ENCODE measurements at regions not wholly inside any gene's neighbourhood (a gene's known extent, or its start where the extent isn't known, plus 50 kb on each side); places are given as distances from the start of the nearest gene placed in this dataset.
A peak's percentile ranks its signal among the peaks of the same experiment; 100 is the strongest.

GRCh38 chr11:123357990-123358827 is 71.9 kb upstream of the GRAMD1B start:
- H3K9me3 ChIP-seq (ENCODE audit: control insufficient read depth, low read length): no peaks in the 10 kb centered on the region
- H3K9ac ChIP-seq: no peak overlapping the region
- no peaks in the 10 kb centered on the region for H3K27me3 ChIP-seq (ENCODE audit: control insufficient read depth, insufficient read depth, low read length)
- no peaks in the 10 kb centered on the region for H3K4me1 ChIP-seq
- H3K4me2 ChIP-seq (ENCODE audit: low read length): peak overlapping the region; percentile 29
- no peaks in the 10 kb centered on the region for H3K36me3 ChIP-seq (ENCODE audit: control insufficient read depth, insufficient read depth, low read length)
- no peak overlapping the region for H2AFZ ChIP-seq
- no peak overlapping the region for H3K4me3 ChIP-seq (ENCODE audit: low read depth, low read length)
- TF ChIP-seq CTCF (IDR thresholded peaks at IDR 0.05): no peak
- no peak overlapping the region for H3K27ac ChIP-seq
- no peaks in the 10 kb centered on the region for H3K79me2 ChIP-seq

- H3K27me3 ChIP-seq (ENCODE audit: control insufficient read depth, insufficient read depth, low read length): no peaks in the 10 kb centered on the region
- no peaks in the 10 kb centered on the region for H3K9me3 ChIP-seq (ENCODE audit: control insufficient read depth, low read length)
- no peaks in the 10 kb centered on the region for H3K4me1 ChIP-seq
- H3K27ac ChIP-seq: no peak overlapping the region
- no peaks in the 10 kb centered on the region for H3K79me2 ChIP-seq
- H3K9ac ChIP-seq: no peak overlapping the region
- no peak overlapping the region for H3K4me3 ChIP-seq (ENCODE audit: low read depth, low read length)
- no peak overlapping the region for H3K4me2 ChIP-seq (ENCODE audit: low read length)
- H2AFZ ChIP-seq: no peak overlapping the region
- no peaks in the 10 kb centered on the region for H3K36me3 ChIP-seq (ENCODE audit: control insufficient read depth, insufficient read depth, low read length)
- no peak for TF ChIP-seq CTCF (IDR thresholded peaks at IDR 0.05)
Observed at GRCh38 chr11:123357353-123357989, 72.6 kb upstream of the GRAMD1B start.

GRCh38 chr11:123356539-123356938 is 73.5 kb upstream of the GRAMD1B start:
- TF ChIP-seq CTCF (IDR thresholded peaks at IDR 0.05): no peak
- H3K4me3 ChIP-seq (ENCODE audit: low read depth, low read length): no peak overlapping the region
- no peaks in the 10 kb centered on the region for H3K9me3 ChIP-seq (ENCODE audit: control insufficient read depth, low read length)

GRCh38 chr11:123354371-123354975 is 75.6 kb upstream of the GRAMD1B start:
- Histone ChIP-seq H3K4me3 (ENCODE audit: low read depth, low read length) (no peak overlapping the region), H3K9me3 (ENCODE audit: control insufficient read depth, low read length) (no peaks in the 10 kb centered on the region), H3K36me3 (ENCODE audit: control insufficient read depth, insufficient read depth, low read length) (no peaks in the 10 kb centered on the region), H3K79me2 (no peaks in the 10 kb centered on the region), H2AFZ (no peak overlapping the region), H3K4me1 (no peaks in the 10 kb centered on the region), H3K9ac (no peak overlapping the region), H3K27ac (no peak overlapping the region), H3K27me3 (ENCODE audit: control insufficient read depth, insufficient read depth, low read length) (no peaks in the 10 kb centered on the region), H3K4me2 (ENCODE audit: low read length) (no peak overlapping the region)
- no peak for TF ChIP-seq CTCF (IDR thresholded peaks at IDR 0.05)

More at GRCh38 chr11:123356539-123356938, 73.5 kb upstream of the GRAMD1B start:
- H3K79me2 ChIP-seq: no peaks in the 10 kb centered on the region
- no peak overlapping the region for H3K4me2 ChIP-seq (ENCODE audit: low read length)
- H3K27me3 ChIP-seq (ENCODE audit: control insufficient read depth, insufficient read depth, low read length): no peaks in the 10 kb centered on the region
- no peak overlapping the region for H2AFZ ChIP-seq
- H3K27ac ChIP-seq: no peak overlapping the region
- H3K36me3 ChIP-seq (ENCODE audit: control insufficient read depth, insufficient read depth, low read length): no peaks in the 10 kb centered on the region
- no peaks in the 10 kb centered on the region for H3K4me1 ChIP-seq
- H3K9ac ChIP-seq: no peak overlapping the region
